DOHH2 (cell line): ENCODE measurements at regions not wholly inside any gene's neighbourhood (a gene's known extent, or its start where the extent isn't known, plus 50 kb on each side); places are given as distances from the start of the nearest gene placed in this dataset.

Experiments
- H3F3A ChIP-seq: fragments of 200-600 bp; sonication (generic), shearing (Covaris generic); 2 replicates; pipeline ENCODE4 v1.6.0; 2016; ENCODE audit warnings: antibody characterized with exemption, mild to moderate bottlenecking; ENCODE audit not compliant: control insufficient read depth, insufficient read depth
- H3K27ac ChIP-seq: fragments of 200-600 bp; sonication (generic); 2 replicates; pipeline ENCODE4 v1.5.1; 2014; ENCODE audit warnings: low read depth, mild to moderate bottlenecking, low read length, moderate library complexity
- H3K27me3 ChIP-seq: fragments of 200-600 bp; sonication (generic); 2 replicates; pipeline ENCODE4 v1.6.1; 2014; ENCODE audit warnings: mild to moderate bottlenecking, low read length, mixed read lengths; ENCODE audit not compliant: control insufficient read depth
- H3K36me3 ChIP-seq: fragments of 200-600 bp; sonication (generic); 2 replicates; pipeline ENCODE4 v1.6.1; 2014; ENCODE audit warnings: mild to moderate bottlenecking, low read length, moderate library complexity, mixed read lengths; ENCODE audit not compliant: control insufficient read depth
- H3K4me1 ChIP-seq: fragments of 200-600 bp; sonication (generic); 2 replicates; pipeline ENCODE4 v1.6.1; 2014; ENCODE audit warnings: mild to moderate bottlenecking, low read length, mixed read lengths; ENCODE audit not compliant: control insufficient read depth
- H3K4me2 ChIP-seq: fragments of 200-600 bp; sonication (generic); 2 replicates; pipeline ENCODE4 v1.6.0; 2014; ENCODE audit warnings: mild to moderate bottlenecking, low read length, moderate library complexity
- H3K4me3 ChIP-seq: fragments of 200-600 bp; sonication (generic); 2 replicates; pipeline ENCODE4 v1.5.1; 2014; ENCODE audit warnings: mild to moderate bottlenecking, low read length, mixed read lengths
- H3K79me2 ChIP-seq: fragments of 200-600 bp; sonication (generic); 2 replicates; pipeline ENCODE4 v1.6.1; 2014; ENCODE audit warnings: mild to moderate bottlenecking, low read length, mixed read lengths; ENCODE audit not compliant: control insufficient read depth
- H3K9me2 ChIP-seq: fragments of 200-600 bp; sonication (generic); replicated peaks from 2 replicates; pipeline ENCODE4 v1.6.1; 2014; ENCODE audit warnings: mild to moderate bottlenecking, low read length, mixed read lengths; ENCODE audit not compliant: control insufficient read depth
- H3K9me3 ChIP-seq: fragments of 200-600 bp; sonication (generic); 2 replicates; pipeline ENCODE4 v1.6.1; 2014; ENCODE audit warnings: antibody characterized with exemption, low read length, mixed read lengths; ENCODE audit not compliant: control insufficient read depth, insufficient read depth
- H4K20me1 ChIP-seq: fragments of 200-600 bp; sonication (generic); 2 replicates; pipeline ENCODE4 v1.6.0; 2014; ENCODE audit warnings: low read depth, mild to moderate bottlenecking, antibody characterized with exemption, low read length, moderate library complexity; ENCODE audit not compliant: control insufficient read depth, insufficient read depth
- EZH2phosphoT487 ChIP-seq: fragments of 200-600 bp; sonication (generic); IDR thresholded peaks from 2 replicates; pipeline ENCODE4 v1.6.1; 2017; ENCODE audit warnings: borderline replicate concordance, mild to moderate bottlenecking, antibody characterized with exemption, low read length, moderate library complexity, mixed read lengths
- TF ChIP-seq, protein P1 (sequence below): fragments of 200-600 bp; sonication (generic); IDR thresholded peaks from one replicate; pipeline ENCODE4 v1.5.1; 2014; ENCODE audit warnings: antibody characterized with exemption, mild to moderate bottlenecking, low read depth, low read length; ENCODE audit not compliant: poor library complexity, severe bottlenecking

DNA sequence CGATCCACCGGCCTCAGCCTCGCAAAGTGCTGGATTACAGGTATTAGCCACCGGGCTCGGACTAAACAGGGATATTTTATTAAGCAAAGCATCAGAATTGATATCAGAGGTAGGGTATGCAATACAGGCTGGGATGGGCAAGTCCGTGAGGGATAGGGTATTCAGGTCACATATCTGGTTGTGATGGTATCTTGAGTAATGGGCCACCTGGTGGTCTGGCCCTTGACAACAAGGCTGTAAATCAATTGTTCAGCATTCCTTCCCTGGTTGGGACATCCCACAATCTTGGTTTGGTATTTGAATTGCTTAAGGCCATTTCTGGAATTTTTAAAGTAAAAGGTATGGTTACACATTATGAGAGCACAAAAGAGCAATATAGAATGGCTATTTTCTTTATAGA, 1588.0 kb downstream of the SLITRK1 start:
- Histone ChIP-seq H3K4me2 (no peak overlapping the region), H3K36me3 (no peaks in the 10 kb centered on the region), H3K4me3 (no peak overlapping the region), H4K20me1 (no peaks in the 10 kb centered on the region), H3K4me1 (no peaks in the 10 kb centered on the region), H3K9me3 (no peaks in the 10 kb centered on the region), H3F3A (no peaks in the 10 kb centered on the region), H3K27ac (no peak overlapping the region), H3K79me2 (no peaks in the 10 kb centered on the region), H3K9me2 (no peaks in the 10 kb centered on the region), H3K27me3 (no peaks in the 10 kb centered on the region)
- no peak for TF ChIP-seq EZH2phosphoT487
- TF ChIP-seq, protein P1, sequence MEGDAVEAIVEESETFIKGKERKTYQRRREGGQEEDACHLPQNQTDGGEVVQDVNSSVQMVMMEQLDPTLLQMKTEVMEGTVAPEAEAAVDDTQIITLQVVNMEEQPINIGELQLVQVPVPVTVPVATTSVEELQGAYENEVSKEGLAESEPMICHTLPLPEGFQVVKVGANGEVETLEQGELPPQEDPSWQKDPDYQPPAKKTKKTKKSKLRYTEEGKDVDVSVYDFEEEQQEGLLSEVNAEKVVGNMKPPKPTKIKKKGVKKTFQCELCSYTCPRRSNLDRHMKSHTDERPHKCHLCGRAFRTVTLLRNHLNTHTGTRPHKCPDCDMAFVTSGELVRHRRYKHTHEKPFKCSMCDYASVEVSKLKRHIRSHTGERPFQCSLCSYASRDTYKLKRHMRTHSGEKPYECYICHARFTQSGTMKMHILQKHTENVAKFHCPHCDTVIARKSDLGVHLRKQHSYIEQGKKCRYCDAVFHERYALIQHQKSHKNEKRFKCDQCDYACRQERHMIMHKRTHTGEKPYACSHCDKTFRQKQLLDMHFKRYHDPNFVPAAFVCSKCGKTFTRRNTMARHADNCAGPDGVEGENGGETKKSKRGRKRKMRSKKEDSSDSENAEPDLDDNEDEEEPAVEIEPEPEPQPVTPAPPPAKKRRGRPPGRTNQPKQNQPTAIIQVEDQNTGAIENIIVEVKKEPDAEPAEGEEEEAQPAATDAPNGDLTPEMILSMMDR, result no peak

- H3K79me2 ChIP-seq, result no peaks in the 10 kb centered on the region
- H3K9me2 ChIP-seq, result no peaks in the 10 kb centered on the region
- H3K9me3 ChIP-seq, result no peaks in the 10 kb centered on the region
- H3K4me2 ChIP-seq, result no peak overlapping the region
- no peaks in the 10 kb centered on the region for H3F3A ChIP-seq
- no peaks in the 10 kb centered on the region for H3K36me3 ChIP-seq
- TF ChIP-seq, protein P1, result no peak
- no peak for TF ChIP-seq EZH2phosphoT487
- H3K27ac ChIP-seq, result no peak overlapping the region
- no peaks in the 10 kb centered on the region for H3K27me3 ChIP-seq
- no peaks in the 10 kb centered on the region for H4K20me1 ChIP-seq
- no peaks in the 10 kb centered on the region for H3K4me1 ChIP-seq
- H3K4me3 ChIP-seq, result no peak overlapping the region
Observed at GRCh38 chr13:82292334-82292733, 1589.9 kb downstream of the SLITRK1 start.

- no peaks in the 10 kb centered on the region for H3K27me3 ChIP-seq
- H3K9me2 ChIP-seq, result no peaks in the 10 kb centered on the region
- TF ChIP-seq, protein P1, result no peak
- no peak for TF ChIP-seq EZH2phosphoT487
- H3K4me1 ChIP-seq, result no peaks in the 10 kb centered on the region
- no peak overlapping the region for H3K4me2 ChIP-seq
- no peaks in the 10 kb centered on the region for H3F3A ChIP-seq
- H3K4me3 ChIP-seq, result no peak overlapping the region
- no peak overlapping the region for H3K27ac ChIP-seq
- no peaks in the 10 kb centered on the region for H4K20me1 ChIP-seq
- H3K79me2 ChIP-seq, result no peaks in the 10 kb centered on the region
- no peaks in the 10 kb centered on the region for H3K9me3 ChIP-seq
- H3K36me3 ChIP-seq, result no peaks in the 10 kb centered on the region
Observed at GRCh38 chr13:82291852-82292251, 1590.4 kb downstream of the SLITRK1 start.

DNA sequence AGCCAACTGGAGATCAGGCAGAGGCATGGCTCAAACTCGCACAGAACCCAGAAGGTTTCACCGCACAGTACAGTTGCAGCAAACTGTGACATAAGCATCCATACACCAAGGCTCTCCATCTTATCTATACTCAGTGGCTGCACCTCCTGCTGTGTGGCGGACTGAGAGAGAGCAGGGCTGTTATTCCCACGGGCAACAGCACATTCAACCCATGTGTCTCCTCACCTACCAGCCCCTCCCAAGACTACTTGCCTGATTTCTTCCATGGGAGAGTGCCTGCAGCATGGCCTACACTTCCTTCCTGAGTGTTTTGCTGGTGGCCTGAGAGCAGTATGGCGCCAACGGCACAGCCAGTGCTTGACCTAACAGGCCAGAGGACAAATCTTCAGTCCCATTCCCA, 1606.6 kb downstream of the SLITRK1 start:
- H3K79me2 ChIP-seq, result no peaks in the 10 kb centered on the region
- no peaks in the 10 kb centered on the region for H3K9me2 ChIP-seq
- no peaks in the 10 kb centered on the region for H3K4me1 ChIP-seq
- H3K9me3 ChIP-seq, result no peaks in the 10 kb centered on the region; the same call in 1 of the 2 replicates
- H3K27ac ChIP-seq, result no peak overlapping the region
- no peaks in the 10 kb centered on the region for H4K20me1 ChIP-seq
- no peaks in the 10 kb centered on the region for H3K27me3 ChIP-seq
- no peaks in the 10 kb centered on the region for H3F3A ChIP-seq
- no peaks in the 10 kb centered on the region for H3K36me3 ChIP-seq
- H3K4me2 ChIP-seq, result no peak overlapping the region
- no peak for TF ChIP-seq EZH2phosphoT487
- TF ChIP-seq, protein P1, result no peak
- no peak overlapping the region for H3K4me3 ChIP-seq
